HuH-7 (cell line): ENCODE measurements at regions not wholly inside any gene's neighbourhood (a gene's known extent, or its start where the extent isn't known, plus 50 kb on each side); places are given as distances from the start of the nearest gene placed in this dataset.

ENCODE experiments used
- DNase-seq: peaks from one replicate; pipeline ENCODE4 v3.0.0; 2011; ENCODE audit warnings: low spot score

- no peak for DNase-seq
Observed at GRCh38 chr13:99055281-99055680, 77.4 kb upstream of the DOCK9 start.

- no peak for DNase-seq
Observed at GRCh38 chr13:99055735-99056134, 77.9 kb upstream of the DOCK9 start.

GRCh38 chr13:99056381-99057014, 78.6 kb upstream of the DOCK9 start:
- DNase-seq = no peak

GRCh38 chr13:99057310-99057975, 79.6 kb upstream of the DOCK9 start:
- DNase-seq = no peak

- DNase-seq = no peak
Observed at GRCh38 chr13:99058527-99059495, 80.9 kb upstream of the DOCK9 start.

GRCh38 chr13:99059498-99060075, 81.7 kb upstream of the DOCK9 start:
- DNase-seq = no peak

- DNase-seq = no peak
Observed at GRCh38 chr13:99061411-99061810, 83.5 kb upstream of the DOCK9 start.

GRCh38 chr13:99062593-99062992, 84.7 kb upstream of the DOCK9 start:
- DNase-seq = no peak

GRCh38 chr13:99063178-99063577, 85.3 kb upstream of the DOCK9 start:
- no peak for DNase-seq

- DNase-seq = no peak
Observed at GRCh38 chr13:99063952-99064351, 86.1 kb upstream of the DOCK9 start.

GRCh38 chr13:99064624-99065234, 86.9 kb upstream of the DOCK9 start:
- DNase-seq = no peak

GRCh38 chr13:99065235-99066015, 87.6 kb upstream of the DOCK9 start:
- DNase-seq = no peak

- no peak for DNase-seq
Observed at GRCh38 chr13:99066219-99066618, 88.4 kb upstream of the DOCK9 start.

- DNase-seq = no peak
Observed at GRCh38 chr13:99067159-99067985, 89.5 kb upstream of the DOCK9 start.

- no peak for DNase-seq
Observed at GRCh38 chr13:99071211-99071610, 93.3 kb upstream of the DOCK9 start.

GRCh38 chr13:99071666-99072065, 93.8 kb upstream of the DOCK9 start:
- DNase-seq = no peak

- no peak for DNase-seq
Observed at GRCh38 chr13:99072356-99072755, 94.5 kb upstream of the DOCK9 start.

GRCh38 chr13:99072941-99073340, 95.1 kb upstream of the DOCK9 start:
- DNase-seq = no peak

GRCh38 chr13:99074693-99075092, 96.8 kb upstream of the DOCK9 start:
- DNase-seq = no peak
